Chondrocyte (in vitro differentiated cells): ENCODE measurements at regions not wholly inside any gene's neighbourhood (a gene's known extent, or its start where the extent isn't known, plus 50 kb on each side); places are given as distances from the start of the nearest gene placed in this dataset.
"Not testable (repeated sequence)": the region's sequence is repeated elsewhere in the genome, so short reads cannot be mapped to it uniquely, and the experiment has no call there.

ENCODE experiments used
- DNase-seq: peaks from one replicate; pipeline ENCODE4 v3.0.0; 2021; ENCODE audit warnings: mixed read lengths, low spot score
- H3K27ac Mint-ChIP-seq: one replicate; pipeline ENCODE4 v1.8.0; 2021; ENCODE audit warnings: mild to moderate bottlenecking, moderate library complexity, mixed read lengths; ENCODE audit not compliant: unreplicated experiment
- H3K27me3 Mint-ChIP-seq: 2 replicates; pipeline ENCODE4 v1.8.0; 2021; ENCODE audit warnings: low read depth, mixed read lengths
- H3K36me3 Mint-ChIP-seq: 2 replicates; pipeline ENCODE4 v1.8.0; 2021; ENCODE audit warnings: low read depth, mixed read lengths
- H3K4me1 Mint-ChIP-seq: 2 replicates; pipeline ENCODE4 v1.8.0; 2021; ENCODE audit warnings: low read depth, mild to moderate bottlenecking, mixed read lengths
- H3K4me3 Mint-ChIP-seq: one replicate; pipeline ENCODE4 v1.8.0; 2021; ENCODE audit warnings: mild to moderate bottlenecking, moderate library complexity, mixed read lengths; ENCODE audit not compliant: unreplicated experiment
- H3K9me3 Mint-ChIP-seq: 2 replicates; pipeline ENCODE4 v1.8.0; 2021; ENCODE audit warnings: low read depth, mixed read lengths

GRCh38 chr2:91518361-91518981 lies 2827.0 kb downstream of the RPIA start:
- not testable (repeated sequence) for H3K27ac Mint-ChIP-seq, H3K4me3 Mint-ChIP-seq, H3K9me3 Mint-ChIP-seq, H3K27me3 Mint-ChIP-seq, H3K4me1 Mint-ChIP-seq, H3K36me3 Mint-ChIP-seq, DNase-seq

GRCh38 chr2:91519359-91519758 lies 2827.9 kb downstream of the RPIA start:
- H3K4me1 Mint-ChIP-seq, H3K27ac Mint-ChIP-seq, H3K36me3 Mint-ChIP-seq: not testable (repeated sequence)

DNA sequence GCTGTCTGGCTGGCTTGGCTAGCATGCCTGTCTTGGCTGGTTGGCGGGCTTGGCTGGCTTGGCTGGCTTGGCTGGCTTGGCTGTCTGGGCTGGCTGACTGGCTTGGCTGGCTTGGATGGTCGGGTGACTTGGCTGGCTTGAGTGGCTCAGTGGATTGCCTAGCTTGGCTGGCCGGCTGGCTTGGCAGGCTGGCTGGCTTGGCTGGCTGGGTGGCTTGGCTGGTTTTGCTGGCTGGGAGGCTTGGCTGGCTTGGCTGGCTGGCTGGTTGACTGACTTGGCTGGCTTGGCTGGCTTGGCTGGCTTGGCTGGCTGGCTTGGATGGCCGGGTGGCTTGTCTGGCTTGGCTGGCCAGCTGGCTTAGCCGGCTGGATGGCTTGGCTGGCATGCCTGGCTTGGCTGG lies 2828.4 kb downstream of the RPIA start:
- H3K27ac Mint-ChIP-seq, H3K9me3 Mint-ChIP-seq, H3K36me3 Mint-ChIP-seq, DNase-seq, H3K27me3 Mint-ChIP-seq, H3K4me3 Mint-ChIP-seq, H3K4me1 Mint-ChIP-seq: not testable (repeated sequence)

More at GRCh38 chr2:91519359-91519758, 2827.9 kb downstream of the RPIA start:
- DNase-seq, H3K4me3 Mint-ChIP-seq, H3K27me3 Mint-ChIP-seq, H3K9me3 Mint-ChIP-seq: not testable (repeated sequence)

GRCh38 chr2:91520523-91520922 lies 2829.1 kb downstream of the RPIA start:
- not testable (repeated sequence) for H3K27ac Mint-ChIP-seq, DNase-seq, H3K4me3 Mint-ChIP-seq, H3K9me3 Mint-ChIP-seq, H3K4me1 Mint-ChIP-seq, H3K27me3 Mint-ChIP-seq, H3K36me3 Mint-ChIP-seq

GRCh38 chr2:91520972-91521535 lies 2829.6 kb downstream of the RPIA start:
- not testable (repeated sequence) for H3K4me1 Mint-ChIP-seq, H3K4me3 Mint-ChIP-seq, H3K27ac Mint-ChIP-seq, H3K27me3 Mint-ChIP-seq, DNase-seq, H3K36me3 Mint-ChIP-seq, H3K9me3 Mint-ChIP-seq

- not testable (repeated sequence) for H3K36me3 Mint-ChIP-seq, H3K27me3 Mint-ChIP-seq, H3K4me1 Mint-ChIP-seq, H3K9me3 Mint-ChIP-seq, H3K4me3 Mint-ChIP-seq, DNase-seq, H3K27ac Mint-ChIP-seq
Observed at GRCh38 chr2:91521944-91522343, 2830.5 kb downstream of the RPIA start.

DNA sequence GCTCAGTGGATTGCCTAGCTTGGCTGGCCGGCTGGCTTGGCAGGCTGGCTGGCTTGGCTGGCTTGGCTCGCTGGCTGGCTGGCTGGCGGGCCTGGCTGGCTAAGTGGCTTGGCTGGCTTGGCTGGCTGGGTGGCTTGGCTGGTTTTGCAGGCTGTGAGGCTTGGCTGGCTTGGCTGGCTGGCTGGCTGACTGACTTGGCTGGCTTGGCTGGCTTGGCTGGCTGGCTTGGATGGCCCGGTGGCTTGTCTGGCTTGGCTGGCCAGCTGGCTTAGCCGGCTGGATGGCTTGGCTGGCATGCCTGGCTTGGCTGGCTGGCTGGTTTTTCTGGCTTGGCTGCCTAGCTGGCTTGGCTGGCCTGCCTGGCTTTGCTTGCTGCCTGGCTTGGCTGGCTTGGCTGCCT lies 2831.4 kb downstream of the RPIA start:
- H3K36me3 Mint-ChIP-seq, H3K4me3 Mint-ChIP-seq, H3K4me1 Mint-ChIP-seq, H3K27ac Mint-ChIP-seq, H3K27me3 Mint-ChIP-seq, DNase-seq, H3K9me3 Mint-ChIP-seq: not testable (repeated sequence)

DNA sequence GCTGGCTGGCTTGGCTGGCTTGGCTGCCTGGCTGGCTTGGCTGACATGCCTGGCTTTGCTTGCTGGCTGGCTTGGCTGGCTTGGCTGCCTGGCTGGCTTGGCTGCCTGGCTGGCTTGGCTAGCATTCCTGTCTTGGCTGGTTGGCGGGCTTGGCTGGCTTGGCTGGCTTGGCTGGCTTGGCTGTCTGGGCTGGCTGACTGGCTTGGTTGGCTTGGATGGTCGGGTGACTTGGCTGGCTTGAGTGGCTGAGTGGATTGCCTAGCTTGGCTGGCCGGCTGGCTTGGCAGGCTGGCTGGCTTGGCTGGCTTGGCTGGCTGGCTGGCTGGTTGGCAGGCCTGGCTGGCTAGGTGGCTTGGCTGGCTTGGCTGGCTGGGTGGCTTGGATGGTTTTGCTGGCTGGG lies 2832.3 kb downstream of the RPIA start:
- H3K27me3 Mint-ChIP-seq, H3K36me3 Mint-ChIP-seq, H3K4me1 Mint-ChIP-seq, H3K4me3 Mint-ChIP-seq, H3K9me3 Mint-ChIP-seq, H3K27ac Mint-ChIP-seq, DNase-seq: not testable (repeated sequence)

- not testable (repeated sequence) for H3K9me3 Mint-ChIP-seq, H3K27me3 Mint-ChIP-seq, H3K36me3 Mint-ChIP-seq, H3K4me3 Mint-ChIP-seq, H3K27ac Mint-ChIP-seq, H3K4me1 Mint-ChIP-seq
- peak; percentile 57 for DNase-seq
Observed at GRCh38 chr2:91525587-91525986, 2834.1 kb downstream of the RPIA start.

- not testable (repeated sequence) for H3K27ac Mint-ChIP-seq, H3K36me3 Mint-ChIP-seq, H3K9me3 Mint-ChIP-seq, H3K27me3 Mint-ChIP-seq, H3K4me1 Mint-ChIP-seq, DNase-seq, H3K4me3 Mint-ChIP-seq
Observed at GRCh38 chr2:91526083-91526482, 2834.6 kb downstream of the RPIA start.

DNA sequence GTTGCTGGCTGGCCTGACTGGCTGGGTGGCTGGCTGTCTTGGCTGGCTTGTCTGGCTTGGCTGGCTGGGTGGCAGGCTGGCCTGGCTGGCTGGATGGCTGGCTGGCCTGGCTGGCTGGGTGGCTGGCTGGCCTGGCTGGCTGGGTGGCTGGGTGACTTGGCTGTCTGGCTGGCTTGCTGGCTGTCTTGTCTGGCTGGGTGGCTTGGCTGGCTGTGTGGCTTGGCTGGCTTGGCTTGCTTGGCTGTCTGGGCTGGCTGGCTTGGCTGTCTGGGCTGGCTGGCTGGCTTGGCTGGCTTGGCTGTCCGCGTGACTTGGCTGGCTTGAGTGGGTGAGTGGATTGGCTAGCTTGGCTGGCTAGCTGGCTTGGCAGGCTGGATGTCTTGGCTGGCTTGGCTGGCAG lies 2835.6 kb downstream of the RPIA start:
- not testable (repeated sequence) for H3K9me3 Mint-ChIP-seq, H3K36me3 Mint-ChIP-seq, H3K27me3 Mint-ChIP-seq, H3K4me1 Mint-ChIP-seq, H3K27ac Mint-ChIP-seq, H3K4me3 Mint-ChIP-seq
- DNase-seq = peak; percentile 93

DNA sequence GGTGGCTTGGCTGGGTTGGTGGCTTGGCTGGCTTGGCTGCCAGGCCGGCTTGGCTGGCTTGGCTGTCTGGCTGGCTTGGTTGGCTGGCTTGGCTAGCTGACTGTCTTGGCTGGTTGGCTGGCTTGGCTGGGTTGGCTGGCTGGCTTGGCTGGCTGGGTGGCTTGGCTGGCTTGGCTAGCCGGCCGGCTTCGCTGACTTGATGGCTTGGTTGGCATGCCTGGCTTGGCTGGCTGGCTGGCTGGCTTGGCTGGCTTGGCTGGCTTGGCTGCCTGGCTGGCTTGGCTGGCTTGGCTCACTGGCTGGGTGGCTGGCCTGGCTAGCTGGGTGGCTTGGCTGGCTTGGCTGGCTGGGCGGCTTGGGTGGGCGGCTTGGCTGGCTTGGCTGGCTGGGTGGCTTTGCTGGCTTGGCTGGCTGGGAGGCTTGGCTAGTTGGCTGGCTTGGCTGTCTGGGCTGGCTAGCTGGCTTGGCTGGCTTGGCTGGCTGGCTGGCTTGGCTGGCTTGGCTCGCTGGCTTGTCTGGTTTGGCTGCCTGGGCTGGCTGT lies 2836.1 kb downstream of the RPIA start:
- peak; percentile 95 for DNase-seq
- H3K9me3 Mint-ChIP-seq, H3K4me3 Mint-ChIP-seq, H3K27ac Mint-ChIP-seq, H3K4me1 Mint-ChIP-seq, H3K27me3 Mint-ChIP-seq, H3K36me3 Mint-ChIP-seq: not testable (repeated sequence)

DNA sequence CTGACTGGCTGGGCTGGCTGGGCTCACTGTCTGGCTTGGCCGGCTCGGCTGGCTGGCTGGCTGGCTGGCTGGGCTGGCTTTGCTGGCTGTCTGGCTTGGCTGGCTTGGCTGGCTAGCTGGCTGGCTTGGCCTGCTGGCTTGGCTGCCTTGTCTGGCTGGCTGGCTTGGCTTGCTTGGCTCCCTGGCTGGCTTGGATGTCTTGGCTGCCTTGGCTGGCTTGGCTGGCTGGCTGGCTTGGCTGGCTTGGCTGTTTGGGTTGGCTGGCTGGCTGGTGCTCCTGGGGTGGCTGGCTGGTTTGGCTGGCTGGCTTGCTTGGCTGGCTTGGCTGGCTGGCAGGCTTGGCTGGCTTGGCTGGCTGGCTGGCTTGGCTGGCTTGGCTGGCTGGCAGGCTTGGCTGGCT lies 2836.9 kb downstream of the RPIA start:
- H3K9me3 Mint-ChIP-seq, H3K27me3 Mint-ChIP-seq, H3K27ac Mint-ChIP-seq, H3K4me3 Mint-ChIP-seq, H3K36me3 Mint-ChIP-seq, H3K4me1 Mint-ChIP-seq: not testable (repeated sequence)
- peak; percentile 73 for DNase-seq
